GM18502 (cell line): ENCODE measurements at regions not wholly inside any gene's neighbourhood (a gene's known extent, or its start where the extent isn't known, plus 50 kb on each side); places are given as distances from the start of the nearest gene placed in this dataset.

ENCODE experiments used
- ATAC-seq: cut with Tn5 transposase; IDR thresholded peaks from one replicate; pipeline ENCODE4 v1.9.1; 2021; ENCODE audit warnings: mild to moderate bottlenecking; ENCODE audit not compliant: unreplicated experiment, poor library complexity

- ATAC-seq, result no peak
Observed at GRCh38 chr1:193613041-193613440, 426.6 kb upstream of the B3GALT2 start.

DNA sequence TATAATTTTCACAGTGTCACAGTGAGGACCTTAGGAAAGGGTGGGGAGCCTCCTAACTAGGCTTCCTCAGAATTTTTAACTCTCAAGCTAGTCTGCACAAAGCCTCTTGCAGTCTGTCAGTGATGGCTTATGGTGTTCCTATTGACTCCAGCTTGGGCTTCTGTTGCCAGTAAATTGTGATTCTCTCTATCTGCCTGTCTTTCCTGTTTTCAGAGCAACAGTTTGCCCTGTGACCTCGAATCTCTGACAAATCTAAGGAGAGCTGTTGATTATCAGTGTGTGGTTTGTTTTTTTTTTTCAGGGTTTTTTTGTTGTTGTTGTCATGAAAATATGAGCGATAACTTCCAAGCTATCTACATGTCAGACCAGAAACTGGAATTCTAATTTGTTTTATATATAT is 423.2 kb upstream of the B3GALT2 start:
- no peak for ATAC-seq

DNA sequence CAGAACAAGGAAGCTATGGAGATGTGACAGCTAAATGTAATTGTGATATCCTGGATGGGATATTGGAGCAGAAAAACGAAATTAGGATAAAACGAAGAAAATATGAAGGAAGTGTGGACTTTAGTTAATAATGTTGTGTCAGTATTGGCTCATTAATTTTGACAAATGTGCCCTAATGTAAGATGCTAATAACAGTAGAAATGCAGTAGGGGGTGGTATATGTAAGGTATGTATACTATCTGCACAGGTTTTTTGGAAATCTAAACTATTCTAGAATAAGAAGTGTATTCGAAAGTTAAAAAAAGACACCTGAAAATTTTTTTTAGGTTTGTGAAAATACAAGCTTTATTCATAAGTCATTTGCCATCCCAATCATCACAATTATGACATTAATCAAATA is 421.4 kb upstream of the B3GALT2 start:
- ATAC-seq, result no peak

- ATAC-seq, result no peak
Observed at GRCh38 chr1:193606035-193606434, 419.6 kb upstream of the B3GALT2 start.

- ATAC-seq, result no peak
Observed at GRCh38 chr1:193602705-193603104, 416.3 kb upstream of the B3GALT2 start.

GRCh38 chr1:193593147-193593885 is 406.9 kb upstream of the B3GALT2 start:
- ATAC-seq, result no peak

GRCh38 chr1:193592317-193592716 is 405.9 kb upstream of the B3GALT2 start:
- no peak for ATAC-seq

- ATAC-seq, result no peak
Observed at GRCh38 chr1:193590102-193590501, 403.7 kb upstream of the B3GALT2 start.

GRCh38 chr1:193589597-193590040 is 403.2 kb upstream of the B3GALT2 start:
- no peak for ATAC-seq

DNA sequence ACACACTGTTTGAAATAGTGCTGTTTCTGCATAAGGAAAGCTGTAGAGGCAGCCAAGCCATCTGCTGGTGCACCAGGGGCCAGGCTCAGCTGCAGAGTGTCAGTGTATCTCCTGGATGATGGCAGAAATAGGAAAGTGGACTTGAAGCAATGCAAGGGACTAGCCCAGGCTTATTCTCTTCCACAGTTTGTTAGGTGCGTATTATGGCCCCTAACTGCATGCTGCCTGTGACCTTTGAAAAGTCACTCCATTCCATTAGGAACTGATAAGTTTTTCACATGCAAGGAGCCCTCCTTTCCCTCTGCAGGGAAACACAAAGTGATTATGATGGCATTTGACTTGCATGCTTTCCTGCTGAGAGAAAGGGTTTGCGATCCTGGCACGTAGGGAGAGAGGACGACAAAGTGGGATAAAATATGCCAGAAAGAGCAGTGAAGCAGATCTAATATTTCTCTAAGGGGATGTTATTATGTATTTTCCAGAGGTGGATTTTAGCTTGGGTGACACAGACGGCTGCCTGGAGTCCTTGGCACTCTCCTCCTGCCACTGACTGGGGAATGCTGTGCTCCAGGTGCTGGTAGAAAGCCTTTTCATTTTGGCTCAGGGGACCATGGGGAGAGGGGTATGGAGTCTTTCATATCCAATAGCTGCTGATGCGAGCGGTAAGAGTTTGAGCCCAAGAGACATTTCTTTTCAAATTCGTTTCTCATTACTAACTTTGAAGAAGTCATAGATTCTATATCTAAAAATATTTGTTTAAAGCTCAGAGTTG is 402.1 kb upstream of the B3GALT2 start:
- no peak for ATAC-seq

DNA sequence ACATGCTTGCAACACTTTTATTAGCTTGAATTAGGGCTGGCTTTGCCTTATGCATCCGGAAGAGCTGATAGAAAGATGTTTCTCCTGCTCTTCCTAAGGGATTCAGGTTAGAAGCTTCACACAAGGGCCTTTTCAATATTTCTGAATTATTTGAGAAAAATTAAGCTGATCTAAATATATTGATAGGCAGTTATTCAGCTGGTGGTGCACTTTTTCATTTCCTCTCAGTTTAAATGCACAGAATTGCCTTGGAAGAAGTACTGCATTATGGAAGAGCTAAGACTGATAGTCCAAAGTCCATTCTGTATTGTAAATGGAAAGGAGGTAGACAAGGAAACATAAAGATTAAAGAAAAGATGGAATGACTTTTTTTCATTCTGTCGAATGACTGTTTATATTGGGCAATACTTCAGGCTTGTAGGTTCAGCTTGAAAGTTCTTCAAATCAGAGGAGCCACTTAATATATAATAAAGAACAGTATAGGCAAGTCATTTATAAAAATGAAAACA is 398.4 kb upstream of the B3GALT2 start:
- ATAC-seq, result no peak

DNA sequence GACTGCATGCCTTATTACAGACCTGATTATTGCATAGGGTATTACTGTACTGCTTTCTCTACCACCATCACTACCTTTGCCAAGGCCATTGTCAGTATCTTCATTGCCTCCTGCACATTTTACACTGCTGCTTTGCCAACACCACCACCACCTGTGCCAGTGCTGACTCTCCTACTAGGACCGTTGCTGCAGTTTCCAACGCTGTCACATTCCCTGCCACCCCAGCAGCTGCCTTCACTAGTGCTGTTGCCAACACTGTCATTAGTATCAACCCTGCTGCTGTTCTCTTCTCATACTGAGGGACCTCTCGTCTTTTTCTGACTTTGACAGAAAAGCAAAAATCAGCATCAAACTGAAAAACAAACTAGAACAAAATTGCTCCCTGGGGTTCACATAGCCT is 394.9 kb upstream of the B3GALT2 start:
- ATAC-seq, result no peak

- ATAC-seq, result no peak
Observed at GRCh38 chr1:193580419-193580818, 394.0 kb upstream of the B3GALT2 start.

DNA sequence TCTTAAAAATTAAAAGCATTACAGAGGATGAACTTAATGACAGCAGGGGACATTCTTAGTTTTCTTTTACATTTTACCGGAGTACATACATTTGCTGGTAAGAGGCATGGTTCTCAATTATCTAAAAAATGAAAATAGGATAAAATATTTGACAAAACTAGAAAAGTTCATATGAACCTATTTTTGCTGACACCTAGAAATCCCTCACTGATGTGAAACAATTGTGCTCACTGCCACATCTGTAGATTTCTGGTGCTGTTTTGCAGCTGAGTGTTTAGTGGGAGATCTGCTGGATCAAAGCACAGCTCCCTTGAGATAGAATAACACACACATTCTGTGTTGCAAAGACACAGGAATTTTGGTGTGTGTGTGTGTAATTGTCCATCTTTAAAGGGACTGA is 392.9 kb upstream of the B3GALT2 start:
- no peak for ATAC-seq

GRCh38 chr1:193574913-193575312 is 388.5 kb upstream of the B3GALT2 start:
- no peak for ATAC-seq

GRCh38 chr1:193569983-193570269 is 383.5 kb upstream of the B3GALT2 start:
- ATAC-seq, result peak; percentile 17

GRCh38 chr1:193569096-193569982 is 382.9 kb upstream of the B3GALT2 start:
- ATAC-seq, result peak; percentile 72

GRCh38 chr1:193568512-193568911 is 382.1 kb upstream of the B3GALT2 start:
- ATAC-seq, result no peak

DNA sequence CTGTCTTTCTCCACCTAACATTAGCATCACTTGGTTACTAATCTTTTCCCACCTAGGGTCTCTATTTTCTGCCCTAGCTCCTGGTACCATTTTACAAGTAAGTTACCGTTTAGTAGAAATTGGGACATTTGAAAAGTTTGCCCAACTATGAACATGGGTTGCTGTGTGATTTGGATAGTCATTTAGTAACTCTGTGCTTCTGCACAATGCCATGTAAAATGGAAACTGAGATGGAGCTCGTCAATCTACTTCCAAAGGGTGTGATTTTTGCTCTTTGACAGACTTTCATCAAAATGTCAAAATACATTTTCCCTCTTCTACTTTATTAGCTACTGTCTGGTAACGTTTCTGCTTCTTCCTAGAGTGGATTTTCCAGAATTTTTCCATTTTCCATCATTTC is 381.5 kb upstream of the B3GALT2 start:
- ATAC-seq, result no peak

- no peak for ATAC-seq
Observed at GRCh38 chr1:193566735-193567134, 380.3 kb upstream of the B3GALT2 start.
